Stimulated activated CD4-positive, alpha-beta T cell treated with anti-CD3 and anti-CD28 coated beads, TNF-alpha, amount 100 ng/mL, for 24 hours (primary cell): ENCODE measurements at regions not wholly inside any gene's neighbourhood (a gene's known extent, or its start where the extent isn't known, plus 50 kb on each side); places are given as distances from the start of the nearest gene placed in this dataset.

Experiments used
- DNase-seq, 3 experiments: peaks; one replicate each; pipeline ENCODE4 v3.0.0-alpha.2; 2020; ENCODE audit warnings: low read depth in 3 of 3

- DNase-seq, result no peak
Observed at GRCh38 chr1:30405631-30406212, 317.7 kb downstream of the MATN1 start.

GRCh38 chr1:30405081-30405480 lies 318.3 kb downstream of the MATN1 start:
- DNase-seq, result no peak

- no peak for DNase-seq
Observed at GRCh38 chr1:30404341-30404740, 319.0 kb downstream of the MATN1 start.

GRCh38 chr1:30403726-30404125 lies 319.7 kb downstream of the MATN1 start:
- DNase-seq, result no peak

GRCh38 chr1:30403061-30403645 lies 320.2 kb downstream of the MATN1 start:
- no peak for DNase-seq

GRCh38 chr1:30402031-30402430 lies 321.4 kb downstream of the MATN1 start:
- no peak for DNase-seq

GRCh38 chr1:30400507-30400906 lies 322.9 kb downstream of the MATN1 start:
- DNase-seq, result no peak

- no peak for DNase-seq
Observed at GRCh38 chr1:30399026-30399425, 324.4 kb downstream of the MATN1 start.

- DNase-seq, result no peak
Observed at GRCh38 chr1:30397576-30397975, 325.8 kb downstream of the MATN1 start.

- no peak for DNase-seq
Observed at GRCh38 chr1:30395631-30396030, 327.8 kb downstream of the MATN1 start.

- no peak for DNase-seq
Observed at GRCh38 chr1:30388386-30388785, 335.0 kb downstream of the MATN1 start.

GRCh38 chr1:30386156-30386926 lies 337.0 kb downstream of the MATN1 start:
- DNase-seq, result no peak

- no peak for DNase-seq
Observed at GRCh38 chr1:30385246-30385995, 338.0 kb downstream of the MATN1 start.

GRCh38 chr1:30384286-30385245 lies 338.8 kb downstream of the MATN1 start:
- DNase-seq, result no peak

- no peak for DNase-seq
Observed at GRCh38 chr1:30383221-30383711, 340.1 kb downstream of the MATN1 start.

- no peak for DNase-seq
Observed at GRCh38 chr1:30382496-30382895, 340.9 kb downstream of the MATN1 start.

- DNase-seq, result no peak
Observed at GRCh38 chr1:30381671-30382365, 341.6 kb downstream of the MATN1 start.

- DNase-seq, result no peak
Observed at GRCh38 chr1:30381266-30381665, 342.1 kb downstream of the MATN1 start.

GRCh38 chr1:30380625-30380984 lies 342.8 kb downstream of the MATN1 start:
- DNase-seq, result no peak
